ENCODE measurements at regions not wholly inside any gene's neighbourhood (a gene's known extent, or its start where the extent isn't known, plus 50 kb on each side); places are given as distances from the start of the nearest gene placed in this dataset.

DNA sequence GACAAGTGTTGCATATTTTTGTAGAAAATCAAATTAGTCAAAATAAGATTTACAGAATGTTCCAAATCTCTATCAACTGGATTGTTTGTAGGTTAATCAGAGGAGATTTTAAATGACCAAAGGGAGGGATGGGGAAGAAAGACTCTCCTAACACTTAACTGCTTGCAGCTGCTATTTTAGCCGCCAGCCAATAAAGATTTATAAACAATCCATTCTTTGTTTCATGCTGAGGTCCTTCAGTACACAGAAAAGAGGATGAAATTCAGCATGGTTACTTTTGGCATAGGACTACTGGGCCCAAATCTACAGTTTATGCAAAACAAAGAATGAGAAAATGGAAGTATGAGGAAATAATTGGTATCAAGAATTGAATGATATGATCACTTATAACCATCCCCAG is 86.4 kb upstream of the FN1 start:
- Mint-ChIP-seq H3K4me1 (no peaks in the 10 kb centered on the region), H3K27me3 (no peaks in the 10 kb centered on the region), H3K9me3 (no peaks in the 10 kb centered on the region), H3K27ac (no peak overlapping the region), H3K4me3 (no peak overlapping the region), H3K36me3 (ENCODE audit: low read depth) (no peaks in the 10 kb centered on the region)
- no peak for DNase-seq
- ChIA-PET POLR2A (no interaction called here), CTCF (no interaction called here)

DNA sequence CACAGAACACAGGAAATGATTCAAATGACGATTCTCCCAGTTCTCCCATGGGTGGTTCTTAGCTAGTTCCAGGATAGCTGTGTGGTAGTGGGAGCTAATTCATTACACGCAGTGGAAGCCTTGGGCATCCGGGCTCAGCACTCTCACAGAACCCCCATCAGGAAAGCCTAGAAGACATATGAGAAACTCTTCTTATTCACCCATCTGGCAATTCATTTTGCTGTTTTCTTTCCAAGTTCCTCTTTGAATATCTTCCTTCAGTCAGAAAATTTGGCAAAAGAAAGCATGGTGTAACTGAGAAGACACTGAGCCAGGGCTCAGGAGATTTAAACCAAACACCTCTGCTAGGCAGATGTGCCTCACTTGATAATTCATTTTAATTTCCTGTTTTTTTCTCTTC is 85.2 kb upstream of the FN1 start:
- Mint-ChIP-seq H3K27me3 (no peaks in the 10 kb centered on the region), H3K9me3 (no peaks in the 10 kb centered on the region), H3K4me1 (no peaks in the 10 kb centered on the region), H3K27ac (no peak overlapping the region), H3K4me3 (no peak overlapping the region), H3K36me3 (ENCODE audit: low read depth) (no peaks in the 10 kb centered on the region)
- CTCF ChIA-PET, result no interaction called here
- POLR2A ChIA-PET, result no interaction called here
- no peak for DNase-seq

DNA sequence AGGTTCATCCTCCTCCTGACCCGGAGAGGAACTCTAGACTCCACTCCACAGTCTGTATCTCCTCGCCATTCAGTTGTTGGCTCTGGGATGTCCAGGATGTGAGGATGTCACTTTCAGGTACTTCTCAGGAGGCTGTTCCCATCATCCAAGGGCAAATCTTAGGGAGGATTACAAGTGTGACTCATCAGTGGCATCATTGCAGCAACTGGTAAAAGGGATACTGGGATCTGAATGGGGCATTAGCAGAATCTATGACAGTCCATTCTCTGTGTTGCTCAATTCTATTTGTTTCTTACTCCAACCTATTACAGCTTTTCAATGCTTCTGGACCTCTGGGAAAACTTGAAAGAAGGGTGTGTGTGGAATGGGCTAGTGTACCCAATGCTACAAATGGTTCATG is 81.5 kb upstream of the FN1 start:
- Mint-ChIP-seq H3K9me3 (no peaks in the 10 kb centered on the region), H3K27ac (no peak overlapping the region), H3K4me1 (no peaks in the 10 kb centered on the region), H3K27me3 (no peaks in the 10 kb centered on the region), H3K4me3 (no peak overlapping the region), H3K36me3 (ENCODE audit: low read depth) (no peaks in the 10 kb centered on the region)
- CTCF ChIA-PET, result no interaction called here
- POLR2A ChIA-PET, result no interaction called here
- DNase-seq, result no peak

DNA sequence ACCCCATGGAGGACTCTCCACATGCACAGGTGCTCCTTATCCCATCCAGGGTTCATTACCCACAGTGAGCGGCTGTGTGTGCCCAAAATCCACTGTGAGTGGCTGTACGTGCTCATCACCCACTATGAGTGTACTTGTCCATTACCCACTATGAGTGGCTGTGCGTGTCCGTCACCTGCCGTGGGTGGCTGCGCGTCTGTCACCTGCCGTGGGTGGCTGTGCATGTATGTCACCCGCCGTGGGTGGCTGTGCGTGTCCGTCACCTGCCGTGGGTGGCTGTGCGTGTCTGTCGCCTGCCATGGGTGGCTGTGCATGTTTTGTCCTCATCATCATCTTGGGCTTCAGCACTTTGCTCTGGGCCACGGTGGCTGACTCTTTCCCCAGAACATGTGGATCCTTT is 78.6 kb upstream of the FN1 start:
- no peak for DNase-seq
- POLR2A ChIA-PET, result no interaction called here
- CTCF ChIA-PET, result no interaction called here
- Mint-ChIP-seq H3K9me3 (no peaks in the 10 kb centered on the region), H3K4me1 (no peaks in the 10 kb centered on the region), H3K36me3 (ENCODE audit: low read depth) (no peaks in the 10 kb centered on the region), H3K27ac (no peak overlapping the region), H3K27me3 (peaks cover 3% of the 10 kb centered on the region), H3K4me3 (no peak overlapping the region)

DNA sequence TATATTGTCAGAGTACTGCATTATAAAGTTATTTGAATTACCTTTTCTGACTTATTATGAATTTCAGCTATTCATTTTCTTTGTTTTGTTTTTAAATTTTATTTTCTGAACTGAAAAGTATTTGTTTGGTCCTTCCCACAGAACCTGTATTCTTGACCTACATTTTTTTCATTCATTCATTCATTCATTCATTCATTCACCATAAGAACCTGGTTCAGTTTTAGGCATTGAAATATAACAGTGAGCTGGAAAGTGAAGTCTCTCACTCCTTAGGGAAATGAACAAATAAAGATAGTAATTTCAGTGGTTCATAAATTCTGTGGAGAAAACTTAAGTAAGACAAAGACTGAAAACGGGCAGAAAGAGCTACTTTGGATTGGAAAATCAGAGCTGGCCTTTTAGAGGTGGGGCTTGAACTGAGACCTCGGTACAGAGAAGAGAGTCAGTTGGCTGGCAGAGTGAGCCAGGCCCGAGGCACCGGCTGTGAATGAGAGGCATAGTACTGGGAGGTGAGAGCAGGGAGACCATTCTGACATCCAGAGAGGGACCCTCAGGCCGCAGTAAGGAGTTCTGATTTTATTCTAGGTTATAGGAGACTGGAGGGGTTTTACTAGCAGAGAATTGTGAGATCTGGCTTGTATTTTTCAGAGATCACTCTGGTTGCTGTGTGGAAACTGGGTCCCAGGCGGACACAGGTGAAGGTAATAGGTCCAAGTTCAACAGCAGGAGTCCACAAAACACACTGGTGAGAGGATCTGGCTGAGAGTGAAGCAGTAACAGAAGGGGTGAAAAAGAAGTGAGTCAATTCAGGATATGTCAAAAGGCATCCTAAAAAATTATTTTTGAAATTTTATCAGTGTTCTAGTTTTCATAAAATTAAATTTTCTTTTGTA is 75.8 kb upstream of the FN1 start:
- CTCF ChIA-PET, result no interaction called here
- Mint-ChIP-seq H3K4me1 (no peaks in the 10 kb centered on the region), H3K27ac (no peak overlapping the region), H3K9me3 (no peaks in the 10 kb centered on the region), H3K27me3 (peaks cover 10% of the 10 kb centered on the region), H3K36me3 (ENCODE audit: low read depth) (no peaks in the 10 kb centered on the region), H3K4me3 (no peak overlapping the region)
- no peak for DNase-seq
- POLR2A ChIA-PET, result no interaction called here

DNA sequence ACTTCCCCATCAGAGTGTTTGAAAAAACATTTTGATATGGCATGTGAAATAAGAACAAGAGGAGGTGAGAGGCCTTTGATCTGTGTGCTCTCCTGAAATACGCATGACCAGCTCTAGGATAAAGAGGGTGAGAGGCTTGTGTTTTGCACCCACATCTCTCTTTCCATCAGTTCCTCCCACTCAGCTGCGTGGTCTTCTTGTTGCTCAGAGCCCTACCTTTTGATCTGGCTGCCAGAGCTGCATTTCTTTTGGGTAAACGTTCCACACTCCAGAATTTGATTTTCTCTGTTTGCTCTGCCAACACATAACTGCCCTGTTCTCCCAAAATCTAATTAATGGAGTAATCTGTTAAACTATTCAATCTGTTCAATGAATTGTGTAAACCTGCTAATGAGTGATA is 72.0 kb upstream of the FN1 start:
- no peaks in the 10 kb centered on the region for H3K36me3 Mint-ChIP-seq (ENCODE audit: low read depth)
- H3K27ac Mint-ChIP-seq, result no peak overlapping the region
- no peak for DNase-seq
- CTCF ChIA-PET, result no interaction called here
- H3K9me3 Mint-ChIP-seq, result no peaks in the 10 kb centered on the region
- peaks cover 10% of the 10 kb centered on the region for H3K27me3 Mint-ChIP-seq
- POLR2A ChIA-PET, result no interaction called here
- no peak overlapping the region for H3K4me3 Mint-ChIP-seq
- H3K4me1 Mint-ChIP-seq, result no peaks in the 10 kb centered on the region

DNA sequence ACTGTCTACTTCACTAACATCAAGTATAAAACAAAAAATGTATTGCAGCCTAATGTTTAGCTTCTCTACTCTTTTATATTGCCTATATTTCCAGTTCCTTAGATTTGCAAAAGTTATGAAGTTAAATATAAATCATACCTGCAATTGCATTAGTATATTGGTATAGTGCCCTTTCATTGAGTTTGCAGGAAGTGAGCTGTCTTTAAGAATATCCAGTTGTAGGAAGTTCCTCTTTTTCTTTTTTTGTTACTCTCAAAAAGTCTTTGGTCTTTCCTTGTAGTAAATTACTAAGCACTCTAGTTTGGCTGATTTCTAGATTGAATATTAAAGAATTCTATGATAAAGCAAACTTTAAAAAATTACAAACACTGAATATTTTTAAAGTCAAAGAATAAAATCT is 71.3 kb upstream of the FN1 start:
- CTCF ChIA-PET, result no interaction called here
- Mint-ChIP-seq H3K36me3 (ENCODE audit: low read depth) (no peaks in the 10 kb centered on the region), H3K27me3 (peaks cover 10% of the 10 kb centered on the region), H3K4me3 (no peak overlapping the region), H3K9me3 (no peaks in the 10 kb centered on the region), H3K4me1 (no peaks in the 10 kb centered on the region), H3K27ac (no peak overlapping the region)
- no peak for DNase-seq
- POLR2A ChIA-PET, result no interaction called here

DNA sequence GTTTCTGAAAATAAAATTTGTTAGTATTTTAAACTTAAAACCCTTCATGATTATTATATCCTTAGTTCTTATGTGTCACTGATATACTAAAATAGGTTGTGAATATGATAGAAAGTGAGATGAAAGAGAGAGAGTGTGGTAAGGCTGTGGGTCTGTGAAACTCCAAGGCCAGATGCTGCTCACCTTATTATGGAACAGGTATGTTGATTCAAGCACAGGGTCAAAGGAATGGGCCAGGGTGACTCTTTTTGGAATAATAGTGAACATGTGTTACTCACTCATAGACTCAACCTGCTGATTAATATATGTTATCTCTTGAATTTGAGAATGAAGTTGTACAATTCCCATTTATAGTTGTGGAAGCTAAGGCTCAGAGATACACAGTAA is 70.7 kb upstream of the FN1 start:
- no peaks in the 10 kb centered on the region for H3K4me1 Mint-ChIP-seq
- DNase-seq, result no peak
- CTCF ChIA-PET, result no interaction called here
- H3K27me3 Mint-ChIP-seq, result peaks cover 10% of the 10 kb centered on the region
- H3K36me3 Mint-ChIP-seq (ENCODE audit: low read depth), result no peaks in the 10 kb centered on the region
- no peak overlapping the region for H3K4me3 Mint-ChIP-seq
- H3K9me3 Mint-ChIP-seq, result no peaks in the 10 kb centered on the region
- POLR2A ChIA-PET, result no interaction called here
- no peak overlapping the region for H3K27ac Mint-ChIP-seq

DNA sequence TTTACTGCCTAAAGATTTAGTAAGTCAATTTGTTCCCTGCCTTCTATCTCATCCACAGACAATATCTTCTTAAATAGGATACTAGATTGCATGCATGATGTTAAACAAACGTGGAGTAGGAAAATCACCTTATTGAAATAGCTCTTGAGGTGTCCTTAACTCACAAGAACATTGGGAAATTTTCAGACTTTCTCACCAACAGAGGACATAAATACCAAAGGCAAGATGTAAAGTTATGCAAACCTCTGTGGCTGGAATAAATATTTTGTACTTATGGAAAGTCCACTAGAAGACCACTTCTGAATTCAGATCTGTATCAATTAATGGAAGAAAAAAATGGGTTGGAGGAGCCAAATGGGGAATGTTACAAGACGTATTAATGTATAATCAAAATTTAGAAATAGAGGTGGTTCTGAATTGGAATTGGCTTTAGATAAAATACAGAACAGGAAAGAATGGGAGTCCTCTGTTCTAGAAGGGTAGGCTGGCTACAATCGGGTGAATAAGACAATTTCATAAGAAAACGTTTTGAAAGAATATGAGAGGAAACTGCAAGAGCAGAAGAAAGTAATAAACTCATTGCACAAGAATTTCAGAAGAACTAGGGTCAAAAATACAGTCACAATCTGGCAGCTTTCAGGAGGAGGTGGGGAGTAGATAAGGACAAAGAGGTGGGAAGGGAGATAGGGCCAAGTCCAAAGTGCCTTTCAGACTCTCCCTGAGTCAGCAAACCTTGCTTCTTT is 69.3 kb upstream of the FN1 start:
- Mint-ChIP-seq H3K4me3 (no peak overlapping the region), H3K9me3 (no peaks in the 10 kb centered on the region), H3K27ac (no peak overlapping the region), H3K4me1 (no peaks in the 10 kb centered on the region), H3K36me3 (ENCODE audit: low read depth) (no peaks in the 10 kb centered on the region), H3K27me3 (peaks cover 10% of the 10 kb centered on the region)
- no peak for DNase-seq
- POLR2A ChIA-PET, result no interaction called here
- CTCF ChIA-PET, result no interaction called here

DNA sequence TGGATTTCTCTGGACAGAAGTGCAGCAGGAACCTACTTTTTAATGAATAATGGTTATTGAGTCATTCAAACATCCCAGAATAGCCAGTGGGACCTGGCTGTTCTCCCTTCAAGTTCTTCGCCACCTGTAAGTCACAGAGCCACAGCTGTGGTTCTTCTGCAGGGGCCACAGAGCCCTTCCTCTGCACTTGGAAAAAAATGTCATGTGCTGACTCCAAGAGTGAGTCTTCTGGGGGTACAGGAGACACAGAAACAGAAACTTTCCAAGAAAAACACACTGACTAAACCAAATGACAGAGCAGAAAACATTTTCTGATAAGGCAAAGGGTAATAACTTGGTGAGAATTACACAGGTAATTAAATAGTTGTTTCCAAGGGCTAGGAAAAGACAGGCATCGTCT is 68.7 kb upstream of the FN1 start:
- ChIA-PET CTCF (no interaction called here), POLR2A (no interaction called here)
- no peak overlapping the region for H3K4me3 Mint-ChIP-seq
- H3K27me3 Mint-ChIP-seq, result peaks cover 7% of the 10 kb centered on the region
- H3K9me3 Mint-ChIP-seq, result no peaks in the 10 kb centered on the region
- H3K27ac Mint-ChIP-seq, result no peak overlapping the region
- H3K4me1 Mint-ChIP-seq, result no peaks in the 10 kb centered on the region
- no peaks in the 10 kb centered on the region for H3K36me3 Mint-ChIP-seq (ENCODE audit: low read depth)
- no peak for DNase-seq

DNA sequence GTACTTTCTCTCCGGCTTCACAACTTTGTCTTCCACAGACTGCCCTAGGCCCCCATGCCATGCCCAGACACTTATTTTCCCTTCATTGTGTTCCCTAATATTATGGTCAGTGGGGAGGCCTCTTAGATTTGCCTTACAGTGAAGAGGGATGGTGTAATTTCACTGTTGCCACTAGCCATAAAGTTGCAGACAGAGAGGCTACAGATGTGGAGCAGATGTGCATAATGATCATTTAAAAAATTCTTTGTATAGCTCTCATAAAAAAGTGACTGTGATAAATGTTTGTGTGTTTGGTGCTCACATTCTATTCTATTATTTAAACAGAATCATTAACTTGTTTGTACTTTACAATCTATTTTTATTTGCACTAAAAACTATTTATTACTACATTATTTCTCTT is 67.5 kb upstream of the FN1 start:
- Mint-ChIP-seq H3K27me3 (peaks cover 8% of the 10 kb centered on the region), H3K4me1 (no peaks in the 10 kb centered on the region), H3K36me3 (ENCODE audit: low read depth) (no peaks in the 10 kb centered on the region), H3K27ac (no peak overlapping the region), H3K4me3 (no peak overlapping the region), H3K9me3 (no peaks in the 10 kb centered on the region)
- ChIA-PET CTCF (no interaction called here), POLR2A (no interaction called here)
- DNase-seq, result no peak

DNA sequence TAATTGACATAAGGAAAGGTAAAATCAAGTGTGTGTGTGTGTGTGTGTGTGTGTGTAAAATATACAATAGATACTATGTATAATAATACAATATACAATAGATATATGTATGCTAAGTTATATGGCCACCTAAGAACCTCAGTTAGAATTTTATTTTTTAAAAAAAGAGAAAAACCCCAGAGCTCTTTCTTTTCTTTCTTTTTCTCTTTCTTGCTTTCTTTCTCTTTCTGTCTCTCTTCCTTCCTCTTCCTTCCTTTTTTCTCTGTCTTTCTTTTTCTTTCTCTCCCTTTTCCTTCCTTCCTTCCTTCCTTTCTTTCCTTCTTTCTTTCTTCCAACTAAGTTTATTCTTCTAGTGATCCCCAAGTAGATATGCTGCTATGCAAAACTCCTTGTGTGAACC is 64.6 kb upstream of the FN1 start:
- no peak for DNase-seq
- no peaks in the 10 kb centered on the region for H3K4me1 Mint-ChIP-seq

DNA sequence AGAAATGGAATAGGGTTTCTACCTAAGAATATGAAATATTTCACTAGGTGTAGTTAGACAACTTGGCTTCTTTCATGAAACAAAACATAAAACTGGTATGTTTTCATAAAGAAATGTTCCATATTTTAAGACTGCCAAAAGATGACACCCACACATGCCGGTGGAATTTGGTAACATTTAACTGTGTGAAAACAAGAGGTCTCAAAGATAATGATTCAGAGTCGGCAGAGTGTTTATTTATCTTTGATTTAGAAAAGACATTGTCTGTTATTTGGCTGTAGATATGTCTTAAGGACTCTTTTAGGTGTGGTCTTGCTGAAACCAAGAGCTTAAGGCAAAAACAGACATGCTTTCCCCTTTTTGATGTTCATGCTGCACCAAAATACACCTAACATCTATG is 63.5 kb upstream of the FN1 start:
- peaks cover 2% of the 10 kb centered on the region for H3K27me3 Mint-ChIP-seq
- no peak overlapping the region for H3K27ac Mint-ChIP-seq
- H3K36me3 Mint-ChIP-seq (ENCODE audit: low read depth), result no peaks in the 10 kb centered on the region
- H3K9me3 Mint-ChIP-seq, result no peaks in the 10 kb centered on the region
- POLR2A ChIA-PET, result no interaction called here
- CTCF ChIA-PET, result no interaction called here
- H3K4me3 Mint-ChIP-seq, result no peak overlapping the region
- no peaks in the 10 kb centered on the region for H3K4me1 Mint-ChIP-seq
- DNase-seq, result no peak

More for the DNA sequence above, 64.6 kb upstream of the FN1 start:
- Mint-ChIP-seq H3K27ac (no peak overlapping the region), H3K27me3 (peaks cover 2% of the 10 kb centered on the region), H3K9me3 (no peaks in the 10 kb centered on the region), H3K36me3 (ENCODE audit: low read depth) (no peaks in the 10 kb centered on the region), H3K4me3 (no peak overlapping the region)
- ChIA-PET POLR2A (no interaction called here), CTCF (no interaction called here)

DNA sequence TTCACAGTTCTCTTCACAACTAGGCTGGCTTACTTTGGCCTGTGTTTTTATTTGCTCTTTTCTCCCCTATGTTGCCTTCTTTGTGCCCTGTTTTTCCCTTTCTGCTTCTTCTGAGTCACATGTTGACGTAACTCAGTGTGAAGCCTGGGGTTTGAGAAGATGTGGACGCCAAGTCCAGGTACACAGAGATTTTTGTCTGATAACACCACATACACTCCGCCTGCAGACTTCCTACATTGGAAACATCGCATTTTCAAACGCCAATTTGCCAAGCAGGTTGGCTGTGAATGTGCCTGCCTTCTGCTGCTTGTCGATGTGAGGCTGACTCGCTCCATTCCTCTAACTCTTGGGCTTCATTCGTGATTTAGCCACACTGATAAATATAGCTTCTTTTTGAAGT is 62.6 kb upstream of the FN1 start:
- Mint-ChIP-seq H3K27me3 (peaks cover 2% of the 10 kb centered on the region), H3K36me3 (ENCODE audit: low read depth) (no peaks in the 10 kb centered on the region), H3K4me3 (no peak overlapping the region), H3K4me1 (no peaks in the 10 kb centered on the region), H3K27ac (no peak overlapping the region), H3K9me3 (no peaks in the 10 kb centered on the region)
- POLR2A ChIA-PET, result no interaction called here
- CTCF ChIA-PET, result no interaction called here
- no peak for DNase-seq

Data from activated CD4-positive, alpha-beta T cell treated with anti-CD3 and anti-CD28 coated beads, Interleukin-2, amount 10 ng/mL, durations not matched to agents 7 days and 5 days (primary cell).